ENCODE measurements at regions not wholly inside any gene's neighbourhood (a gene's known extent, or its start where the extent isn't known, plus 50 kb on each side); places are given as distances from the start of the nearest gene placed in this dataset.

- no peak for TF ChIP-seq CTCF (IDR thresholded peaks at IDR 0.05)
These were observed 126.8 kb upstream of the DEPDC1 start for GRCh38 chr1:68623700-68624099.

GRCh38 chr1:68624233-68624632 lies 127.4 kb upstream of the DEPDC1 start:
- no peak for TF ChIP-seq CTCF (IDR thresholded peaks at IDR 0.05)

GRCh38 chr1:68625624-68626023 lies 128.7 kb upstream of the DEPDC1 start:
- no peak for TF ChIP-seq CTCF (IDR thresholded peaks at IDR 0.05)

GRCh38 chr1:68633141-68633919 lies 136.4 kb upstream of the DEPDC1 start:
- TF ChIP-seq CTCF (IDR thresholded peaks at IDR 0.05) = no peak

- TF ChIP-seq CTCF (IDR thresholded peaks at IDR 0.05) = no peak
These were observed 147.6 kb upstream of the DEPDC1 start for GRCh38 chr1:68644504-68644903.

- no peak for TF ChIP-seq CTCF (IDR thresholded peaks at IDR 0.05)
These were observed 154.2 kb upstream of the DEPDC1 start for GRCh38 chr1:68651115-68651514.

GRCh38 chr1:68653882-68654281 lies 157.0 kb upstream of the DEPDC1 start:
- TF ChIP-seq CTCF (IDR thresholded peaks at IDR 0.05) = no peak

- no peak for TF ChIP-seq CTCF (IDR thresholded peaks at IDR 0.05)
These were observed 176.9 kb upstream of the DEPDC1 start for GRCh38 chr1:68673771-68674170.
